GM23248 (cell line): ENCODE measurements at regions not wholly inside any gene's neighbourhood (a gene's known extent, or its start where the extent isn't known, plus 50 kb on each side); places are given as distances from the start of the nearest gene placed in this dataset.

Experiments
- EZH2 ChIP-seq: fragments of 200-600 bp; sonication (generic); IDR thresholded peaks from 2 replicates; pipeline ENCODE4 v1.6.1; 2018; ENCODE audit warnings: antibody characterized with exemption, mild to moderate bottlenecking; ENCODE audit not compliant: insufficient read depth, poor library complexity, severe bottlenecking
- EZH2phosphoT487 ChIP-seq: fragments of 200-600 bp; sonication (generic); IDR thresholded peaks from 2 replicates; pipeline ENCODE4 v1.6.1; 2018; ENCODE audit warnings: antibody characterized with exemption, moderate library complexity, mild to moderate bottlenecking, low read depth; ENCODE audit not compliant: insufficient read depth

- TF ChIP-seq EZH2, result no peak
- no peak for TF ChIP-seq EZH2phosphoT487
These were observed 381.6 kb downstream of the SIPA1L2 start for GRCh38 chr1:232248276-232248820.
